HEK293 (cell line): ENCODE measurements at regions not wholly inside any gene's neighbourhood (a gene's known extent, or its start where the extent isn't known, plus 50 kb on each side); places are given as distances from the start of the nearest gene placed in this dataset.

Source experiments
- CTCF ChIP-seq: fragments of 450-650 bp; formaldehyde crosslinking; IDR thresholded peaks from 2 replicates; pipeline ENCODE4 v1.5.1; 2016; ENCODE audit warnings: missing biosample characterization, missing genetic modification characterization
- PATZ1 ChIP-seq: fragments of 450-650 bp; formaldehyde crosslinking; IDR thresholded peaks from 2 replicates; pipeline ENCODE4 v1.5.1; 2016; ENCODE audit warnings: missing biosample characterization, missing genetic modification characterization
- SP2 ChIP-seq: fragments of 450-650 bp; formaldehyde crosslinking; IDR thresholded peaks from 2 replicates; pipeline ENCODE4 v1.5.1; 2016; ENCODE audit warnings: missing biosample characterization, missing genetic modification characterization
- ZBTB10 ChIP-seq: fragments of 450-650 bp; formaldehyde crosslinking; IDR thresholded peaks from 2 replicates; pipeline ENCODE4 v1.5.1; 2016; ENCODE audit warnings: missing biosample characterization, missing genetic modification characterization
- ZBTB7A ChIP-seq: fragments of 450-650 bp; formaldehyde crosslinking; IDR thresholded peaks from 2 replicates; pipeline ENCODE4 v1.5.1; 2016; ENCODE audit warnings: low read depth, missing biosample characterization, missing genetic modification characterization
- ZFP37 ChIP-seq: fragments of 450-650 bp; formaldehyde crosslinking; IDR thresholded peaks from 2 replicates; pipeline ENCODE4 v1.5.1; 2016; ENCODE audit warnings: missing biosample characterization, missing genetic modification characterization
- ZNF24 ChIP-seq: fragments of 450-650 bp; formaldehyde crosslinking; IDR thresholded peaks from 2 replicates; pipeline ENCODE4 v1.5.1; 2016; ENCODE audit warnings: missing biosample characterization, missing genetic modification characterization
- ZNF704 ChIP-seq: fragments of 450-650 bp; formaldehyde crosslinking; IDR thresholded peaks from 2 replicates; pipeline ENCODE4 v1.5.1; 2016; ENCODE audit warnings: missing biosample characterization, missing genetic modification characterization

GRCh38 chr15:69557707-69558409, 105.2 kb downstream of the RPLP1 start:
- TF ChIP-seq SP2 (tag by site-specific recombination) (no peak), CTCF (tag by site-specific recombination) (no peak), ZNF704 (tag by site-specific recombination) (no peak), ZNF24 (tag by site-specific recombination) (no peak), ZFP37 (tag by site-specific recombination) (no peak), PATZ1 (tag by site-specific recombination) (no peak), ZBTB10 (tag by site-specific recombination) (no peak), ZBTB7A (tag by site-specific recombination) (no peak)
